K562 (cell line): ENCODE measurements at regions not wholly inside any gene's neighbourhood (a gene's known extent, or its start where the extent isn't known, plus 50 kb on each side); places are given as distances from the start of the nearest gene placed in this dataset.

Experiments
- CTCF ChIP-seq, 3 experiments: IDR thresholded peaks in 2 of 3; conservative IDR thresholded peaks in 1 of 3; 2 replicates each; pipeline ENCODE4 v1.5.1; 2011 to 2012; ENCODE audit warnings: low read length in 3 of 3, mild to moderate bottlenecking in 3 of 3, control low read depth in 2 of 3, improper control_type of control experiment in 1 of 3, inconsistent platforms in 1 of 3, low read depth in 1 of 3, mixed read lengths in 1 of 3, moderate library complexity in 1 of 3; ENCODE audit not compliant: insufficient read depth in 2 of 3
- EHMT2 ChIP-seq: fragments of 450-650 bp; IDR thresholded peaks from 2 replicates; pipeline ENCODE4 v1.6.1; 2018; ENCODE audit warnings: antibody characterized with exemption
- MEF2D ChIP-seq: conservative IDR thresholded peaks from 2 replicates; pipeline ENCODE4 v1.6.1; 2016; ENCODE audit warnings: low read depth, missing genetic modification characterization, missing compliant biosample characterization
- TEAD4 ChIP-seq, 2 experiments: sonication (generic) in 1 of 2; formaldehyde crosslinking in 1 of 2; IDR thresholded peaks; 2 replicates each; pipeline versions ENCODE4 v1.6.1 to v1.8.0; 2012 to 2022; ENCODE audit warnings: borderline replicate concordance in 1 of 2, inconsistent platforms in 1 of 2, low read length in 1 of 2, mild to moderate bottlenecking in 1 of 2, missing genetic modification reagents in 1 of 2

DNA sequence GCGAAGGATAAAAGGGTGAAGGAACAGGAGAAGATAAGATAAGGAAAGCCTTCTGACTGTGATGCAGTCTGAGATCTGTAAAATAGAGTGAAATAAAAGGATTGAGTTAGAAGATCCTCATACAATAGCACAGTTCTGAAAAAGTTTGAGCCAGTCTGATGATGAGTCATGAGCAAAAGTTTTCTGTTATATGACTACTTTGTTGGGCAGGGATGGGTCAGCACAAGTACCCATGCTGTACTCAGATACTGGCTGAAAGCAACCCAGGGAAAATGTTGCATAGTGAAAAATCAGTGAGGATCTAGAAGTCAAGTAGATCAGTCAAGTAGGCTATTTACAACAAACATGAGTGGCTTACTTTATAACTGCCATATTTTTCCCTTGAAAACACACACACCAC, 253.5 kb downstream of the PCDH10 start:
- TF ChIP-seq CTCF (IDR thresholded peaks at IDR 0.05 in 2 of 3, conservative IDR thresholded peaks at IDR 0.05 in 1 of 3; ENCODE audit: insufficient read depth in 2 of 3, low read depth in 1 of 3, low read length in 3 of 3): no peak
- TF ChIP-seq TEAD4 (IDR thresholded peaks at IDR 0.05; ENCODE audit: low read length): no peak
- TF ChIP-seq TEAD4 (CRISPR knock-in tag; IDR thresholded peaks at IDR 0.05; ENCODE audit: borderline replicate concordance): no peak
- no peak for TF ChIP-seq EHMT2
- TF ChIP-seq MEF2D (tag): no peak
